GM12878 (cell line): ENCODE measurements at regions not wholly inside any gene's neighbourhood (a gene's known extent, or its start where the extent isn't known, plus 50 kb on each side); places are given as distances from the start of the nearest gene placed in this dataset.

Experiments
- BRCA1 ChIP-seq: IDR thresholded peaks from 2 replicates; pipeline ENCODE4 v1.6.1; 2011; ENCODE audit warnings: low read depth, low read length, improper control_type of control experiment
- FOXM1 ChIP-seq: IDR thresholded peaks from 2 replicates; pipeline ENCODE4 v1.6.1; 2012; ENCODE audit warnings: low read depth, mild to moderate bottlenecking, inconsistent platforms, low read length, moderate library complexity
- POLR2A ChIP-seq: IDR thresholded peaks from 2 replicates; pipeline ENCODE4 v1.6.1; 2011; ENCODE audit warnings: low read depth, mild to moderate bottlenecking, low read length
- SIN3A ChIP-seq: IDR thresholded peaks from 2 replicates; pipeline ENCODE4 v1.6.1; 2012; ENCODE audit warnings: low read depth, low read length, improper control_type of control experiment
- TF ChIP-seq, protein P1 (sequence below): fragments of 450-650 bp; conservative IDR thresholded peaks from 2 replicates; pipeline ENCODE4 v1.6.1; 2017; ENCODE audit warnings: mild to moderate bottlenecking, moderate library complexity
- TF ChIP-seq, protein P2 (sequence below): IDR thresholded peaks from 2 replicates; pipeline ENCODE4 v1.6.1; 2011; ENCODE audit warnings: borderline replicate concordance, low read depth, mild to moderate bottlenecking, moderate library complexity, low read length; ENCODE audit not compliant: insufficient read depth, poor library complexity, severe bottlenecking

DNA sequence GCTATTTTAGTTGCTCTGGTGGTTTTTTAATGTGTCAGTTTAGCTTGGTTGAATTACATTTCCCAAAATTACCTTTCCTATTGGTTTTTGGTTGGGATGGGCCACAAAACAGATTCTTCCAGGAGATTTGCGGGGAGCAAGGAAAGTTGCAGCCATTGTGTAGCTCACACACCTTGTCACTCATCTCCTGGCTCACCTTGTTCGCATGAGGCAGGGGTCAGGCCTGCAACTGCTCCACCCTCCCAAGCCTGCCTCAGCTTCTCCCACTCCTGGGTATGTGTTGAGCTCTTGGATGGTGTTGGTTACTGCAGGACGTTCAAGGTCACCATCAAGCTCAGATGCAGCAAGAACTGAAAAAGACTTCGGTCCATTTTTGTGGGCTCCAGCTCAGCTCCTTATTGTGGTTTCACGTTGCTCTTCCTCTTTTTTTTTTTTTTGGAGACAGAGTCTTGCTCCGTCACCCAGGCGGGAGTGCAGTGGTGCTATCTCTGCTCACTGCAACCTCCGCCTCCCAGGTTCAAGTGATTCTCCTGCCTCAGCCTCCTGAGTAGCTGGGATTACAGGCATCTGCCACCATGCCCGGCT is 95.6 kb upstream of the METTL14 start:
- TF ChIP-seq, protein P1, sequence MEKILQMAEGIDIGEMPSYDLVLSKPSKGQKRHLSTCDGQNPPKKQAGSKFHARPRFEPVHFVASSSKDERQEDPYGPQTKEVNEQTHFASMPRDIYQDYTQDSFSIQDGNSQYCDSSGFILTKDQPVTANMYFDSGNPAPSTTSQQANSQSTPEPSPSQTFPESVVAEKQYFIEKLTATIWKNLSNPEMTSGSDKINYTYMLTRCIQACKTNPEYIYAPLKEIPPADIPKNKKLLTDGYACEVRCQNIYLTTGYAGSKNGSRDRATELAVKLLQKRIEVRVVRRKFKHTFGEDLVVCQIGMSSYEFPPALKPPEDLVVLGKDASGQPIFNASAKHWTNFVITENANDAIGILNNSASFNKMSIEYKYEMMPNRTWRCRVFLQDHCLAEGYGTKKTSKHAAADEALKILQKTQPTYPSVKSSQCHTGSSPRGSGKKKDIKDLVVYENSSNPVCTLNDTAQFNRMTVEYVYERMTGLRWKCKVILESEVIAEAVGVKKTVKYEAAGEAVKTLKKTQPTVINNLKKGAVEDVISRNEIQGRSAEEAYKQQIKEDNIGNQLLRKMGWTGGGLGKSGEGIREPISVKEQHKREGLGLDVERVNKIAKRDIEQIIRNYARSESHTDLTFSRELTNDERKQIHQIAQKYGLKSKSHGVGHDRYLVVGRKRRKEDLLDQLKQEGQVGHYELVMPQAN, result no peak
- TF ChIP-seq POLR2A (no peak), FOXM1 (no peak), SIN3A (no peak), BRCA1 (no peak)
- TF ChIP-seq, protein P2, sequence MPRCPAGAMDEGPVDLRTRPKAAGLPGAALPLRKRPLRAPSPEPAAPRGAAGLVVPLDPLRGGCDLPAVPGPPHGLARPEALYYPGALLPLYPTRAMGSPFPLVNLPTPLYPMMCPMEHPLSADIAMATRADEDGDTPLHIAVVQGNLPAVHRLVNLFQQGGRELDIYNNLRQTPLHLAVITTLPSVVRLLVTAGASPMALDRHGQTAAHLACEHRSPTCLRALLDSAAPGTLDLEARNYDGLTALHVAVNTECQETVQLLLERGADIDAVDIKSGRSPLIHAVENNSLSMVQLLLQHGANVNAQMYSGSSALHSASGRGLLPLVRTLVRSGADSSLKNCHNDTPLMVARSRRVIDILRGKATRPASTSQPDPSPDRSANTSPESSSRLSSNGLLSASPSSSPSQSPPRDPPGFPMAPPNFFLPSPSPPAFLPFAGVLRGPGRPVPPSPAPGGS, result no peak
